ENCODE measurements at regions not wholly inside any gene's neighbourhood (a gene's known extent, or its start where the extent isn't known, plus 50 kb on each side); places are given as distances from the start of the nearest gene placed in this dataset.

GRCh38 chr13:21757763-21758162 lies 86.9 kb downstream of the FGF9 start:
- no peak for DNase-seq (ENCODE audit: low spot score)

GRCh38 chr13:21758441-21758840 lies 87.6 kb downstream of the FGF9 start:
- DNase-seq (ENCODE audit: low spot score) = no peak

- no peak for DNase-seq (ENCODE audit: low spot score)
These were observed 88.6 kb downstream of the FGF9 start for GRCh38 chr13:21759463-21759862.

GRCh38 chr13:21759911-21760310 lies 89.0 kb downstream of the FGF9 start:
- DNase-seq (ENCODE audit: low spot score) = no peak

- DNase-seq (ENCODE audit: low spot score) = no peak
These were observed 90.9 kb downstream of the FGF9 start for GRCh38 chr13:21761770-21762169.

- DNase-seq (ENCODE audit: low spot score) = no peak
These were observed 91.6 kb downstream of the FGF9 start for GRCh38 chr13:21762512-21762911.

- no peak for DNase-seq (ENCODE audit: low spot score)
These were observed 96.2 kb downstream of the FGF9 start for GRCh38 chr13:21767032-21767431.

GRCh38 chr13:21771075-21771474 lies 100.2 kb downstream of the FGF9 start:
- DNase-seq (ENCODE audit: low spot score) = no peak

- DNase-seq (ENCODE audit: low spot score) = no peak
These were observed 106.3 kb downstream of the FGF9 start for GRCh38 chr13:21777166-21777565.

GRCh38 chr13:21777813-21778212 lies 106.9 kb downstream of the FGF9 start:
- no peak for DNase-seq (ENCODE audit: low spot score)

- no peak for DNase-seq (ENCODE audit: low spot score)
These were observed 111.9 kb downstream of the FGF9 start for GRCh38 chr13:21782736-21783135.

- DNase-seq (ENCODE audit: low spot score) = no peak
These were observed 115.1 kb downstream of the FGF9 start for GRCh38 chr13:21785990-21786389.

GRCh38 chr13:21796066-21796465 lies 125.2 kb downstream of the FGF9 start:
- DNase-seq (ENCODE audit: low spot score) = no peak

GRCh38 chr13:21796775-21797514 lies 126.1 kb downstream of the FGF9 start:
- no peak for DNase-seq (ENCODE audit: low spot score)

- DNase-seq (ENCODE audit: low spot score) = no peak
These were observed 126.9 kb downstream of the FGF9 start for GRCh38 chr13:21797736-21798135.

- no peak for DNase-seq (ENCODE audit: low spot score)
These were observed 127.3 kb downstream of the FGF9 start for GRCh38 chr13:21798181-21798580.

- DNase-seq (ENCODE audit: low spot score) = no peak
These were observed 128.8 kb downstream of the FGF9 start for GRCh38 chr13:21799671-21800070.

GRCh38 chr13:21800837-21801616 lies 130.2 kb downstream of the FGF9 start:
- DNase-seq (ENCODE audit: low spot score) = no peak

GRCh38 chr13:21805733-21806132 lies 134.9 kb downstream of the FGF9 start:
- no peak for DNase-seq (ENCODE audit: low spot score)

GRCh38 chr13:21812192-21812626 lies 141.3 kb downstream of the FGF9 start:
- DNase-seq (ENCODE audit: low spot score) = no peak

GRCh38 chr13:21813110-21813509 lies 142.2 kb downstream of the FGF9 start:
- no peak for DNase-seq (ENCODE audit: low spot score)

GRCh38 chr13:21813844-21814243 lies 143.0 kb downstream of the FGF9 start:
- DNase-seq (ENCODE audit: low spot score) = no peak

- no peak for DNase-seq (ENCODE audit: low spot score)
These were observed 143.7 kb downstream of the FGF9 start for GRCh38 chr13:21814604-21815003.

Measured in SK-N-DZ (cell line).